Right lobe of liver (tissue), 6 donors: ENCODE measurements at regions not wholly inside any gene's neighbourhood (a gene's known extent, or its start where the extent isn't known, plus 50 kb on each side); places are given as distances from the start of the nearest gene placed in this dataset.

Experiments used
- ATAC-seq, 4 donors: fragments of 200-7000 bp; cut with Tn5 transposase; one replicate each; pipeline ENCODE4 v1.9.1; 2020; ENCODE audit warnings: mild to moderate bottlenecking in 4 of 4, moderate library complexity in 4 of 4
- DNase-seq, 3 donors: peaks; one replicate each; pipeline ENCODE4 v3.0.0-alpha.2; 2020
- H3K27ac ChIP-seq, 3 donors: fragments of 200-600 bp; one replicate each; pipeline ENCODE4 v1.8.0; 2022
- H3K27me3 ChIP-seq, 2 donors: fragments of 200-600 bp; one replicate each; pipeline ENCODE4 v1.8.0; 2022
- H3K36me3 ChIP-seq, 4 donors: fragments of 200-600 bp; sonication (generic) in 1 of 4; one replicate each; pipeline versions ENCODE4 v1.5.1 to v1.8.0; 2017 to 2022; ENCODE audit warnings: control low read depth in 1 of 4
- H3K4me1 ChIP-seq, 4 donors: fragments of 200-600 bp; sonication (generic) in 1 of 4; one replicate each; pipeline versions ENCODE4 v1.5.1 to v1.8.0; 2017 to 2022; ENCODE audit warnings: control low read depth in 1 of 4
- H3K4me3 ChIP-seq, 3 donors: fragments of 200-600 bp; one replicate each; pipeline ENCODE4 v1.8.0; 2022
- H3K9me3 ChIP-seq, 4 donors: fragments of 200-600 bp; sonication (generic) in 1 of 4; one replicate each; pipeline versions ENCODE4 v1.5.1 to v1.8.0; 2017 to 2022; ENCODE audit warnings: control low read depth in 1 of 4
- POLR2A ChIP-seq: fragments of 450-650 bp; IDR thresholded peaks from one replicate; pipeline ENCODE4 v1.6.1; 2017; ENCODE audit warnings: antibody characterized with exemption, mild to moderate bottlenecking
- WGBS: methylation state at CpG from one replicate; pipeline ENCODE4 v1.1.6; 2018; ENCODE audit warnings: low coverage, low lambda C conversion rate; ENCODE audit not compliant: insufficient coverage; ENCODE audit errors: missing lambda C conversion rate; 5-methylcytosine and 5-hydroxymethylcytosine counted together
- intact Hi-C, 2 donors: fragments of 100-400 bp; cut with DNase I; formaldehyde crosslinking; loops; one replicate each; pipeline versions ENCODE4 v1.11.2 to v1.14.1; 2022
- TF ChIP-seq, protein P1 (sequence below), 4 donors: fragments of 200-600 bp in 3 of 4; fragments of 450-650 bp in 1 of 4; IDR thresholded peaks; one replicate each; pipeline versions ENCODE4 v1.5.1 to v1.8.0; 2016 to 2022; ENCODE audit warnings: antibody characterized with exemption in 4 of 4, mild to moderate bottlenecking in 2 of 4
- donor health status: DM: no; HTN: yes; CAD: no.
- donor health status: DM: no; HTN: no; CAD: no.
- donor health status: DM: no; HTN: no; CAD: no.
- donor health status: DM: no; HTN: yes; CAD: no.
- donor health status: DM: no; HTN: yes; CAD: no.

DNA sequence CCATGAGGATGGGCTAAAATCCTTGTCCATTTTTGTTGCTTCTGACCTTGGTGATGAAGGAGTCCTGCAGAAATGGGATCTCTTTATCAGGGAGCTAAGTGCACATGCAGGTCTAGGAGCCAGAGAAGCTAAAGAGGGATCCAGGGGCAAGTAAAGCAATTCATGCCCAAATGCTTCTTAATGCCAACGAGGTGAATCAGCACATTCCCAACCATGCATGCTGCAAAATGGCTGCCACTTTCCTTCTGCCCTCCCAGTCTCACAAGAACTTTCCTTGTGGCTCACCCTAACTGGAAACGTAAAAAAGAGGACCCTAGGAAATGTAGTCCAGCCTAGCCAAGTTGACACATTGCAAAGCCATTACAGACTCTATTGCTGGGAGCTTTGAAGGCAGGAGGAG lies 298.4 kb downstream of the MAFB start:
- H3K27me3 ChIP-seq = no peaks in the 10 kb centered on the region
- WGBS = 50% methylated on average over 2 of the region's 2 CpGs
- intact Hi-C loops = no loop called here
- no peak overlapping the region for H3K27ac ChIP-seq
- ATAC-seq = no peak
- TF ChIP-seq, protein P1, sequence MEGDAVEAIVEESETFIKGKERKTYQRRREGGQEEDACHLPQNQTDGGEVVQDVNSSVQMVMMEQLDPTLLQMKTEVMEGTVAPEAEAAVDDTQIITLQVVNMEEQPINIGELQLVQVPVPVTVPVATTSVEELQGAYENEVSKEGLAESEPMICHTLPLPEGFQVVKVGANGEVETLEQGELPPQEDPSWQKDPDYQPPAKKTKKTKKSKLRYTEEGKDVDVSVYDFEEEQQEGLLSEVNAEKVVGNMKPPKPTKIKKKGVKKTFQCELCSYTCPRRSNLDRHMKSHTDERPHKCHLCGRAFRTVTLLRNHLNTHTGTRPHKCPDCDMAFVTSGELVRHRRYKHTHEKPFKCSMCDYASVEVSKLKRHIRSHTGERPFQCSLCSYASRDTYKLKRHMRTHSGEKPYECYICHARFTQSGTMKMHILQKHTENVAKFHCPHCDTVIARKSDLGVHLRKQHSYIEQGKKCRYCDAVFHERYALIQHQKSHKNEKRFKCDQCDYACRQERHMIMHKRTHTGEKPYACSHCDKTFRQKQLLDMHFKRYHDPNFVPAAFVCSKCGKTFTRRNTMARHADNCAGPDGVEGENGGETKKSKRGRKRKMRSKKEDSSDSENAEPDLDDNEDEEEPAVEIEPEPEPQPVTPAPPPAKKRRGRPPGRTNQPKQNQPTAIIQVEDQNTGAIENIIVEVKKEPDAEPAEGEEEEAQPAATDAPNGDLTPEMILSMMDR (IDR thresholded peaks at IDR 0.05) = no peak
- TF ChIP-seq POLR2A = no peak
- no peaks in the 10 kb centered on the region for H3K9me3 ChIP-seq
- no peak for DNase-seq
- no peaks in the 10 kb centered on the region for H3K36me3 ChIP-seq
- H3K4me1 ChIP-seq = no peaks in the 10 kb centered on the region
- H3K4me3 ChIP-seq = no peak overlapping the region

DNA sequence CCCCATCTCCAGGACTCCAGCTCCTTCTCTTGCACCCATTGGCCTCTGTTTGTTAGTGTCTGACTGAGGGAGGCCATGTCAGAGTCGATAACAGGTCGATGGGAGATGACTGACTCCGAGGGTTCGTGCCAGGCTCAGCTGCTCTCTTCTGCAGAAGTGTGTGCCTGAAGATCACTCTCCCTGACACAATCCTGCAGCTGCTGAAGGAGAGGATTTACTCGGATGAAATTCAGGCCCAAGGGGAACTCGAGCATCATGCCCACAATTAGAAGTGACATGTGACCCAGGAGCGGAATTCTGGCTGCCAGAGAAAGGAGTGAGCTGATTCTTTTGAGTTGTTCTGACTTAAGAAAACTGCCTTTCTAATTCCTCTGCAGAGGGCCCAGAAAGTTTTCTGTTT lies 318.2 kb downstream of the MAFB start:
- ATAC-seq (no peak), DNase-seq (no peak)
- Histone ChIP-seq H3K4me1 (no peaks in the 10 kb centered on the region), H3K9me3 (no peaks in the 10 kb centered on the region), H3K27me3 (no peaks in the 10 kb centered on the region), H3K27ac (no peak overlapping the region), H3K4me3 (no peak overlapping the region), H3K36me3 (no peaks in the 10 kb centered on the region)
- intact Hi-C loops = no loop called here
- WGBS = 34% methylated on average over 3 of the region's 7 CpGs
- TF ChIP-seq POLR2A = no peak
- TF ChIP-seq, protein P1 (IDR thresholded peaks at IDR 0.05) = no peak

DNA sequence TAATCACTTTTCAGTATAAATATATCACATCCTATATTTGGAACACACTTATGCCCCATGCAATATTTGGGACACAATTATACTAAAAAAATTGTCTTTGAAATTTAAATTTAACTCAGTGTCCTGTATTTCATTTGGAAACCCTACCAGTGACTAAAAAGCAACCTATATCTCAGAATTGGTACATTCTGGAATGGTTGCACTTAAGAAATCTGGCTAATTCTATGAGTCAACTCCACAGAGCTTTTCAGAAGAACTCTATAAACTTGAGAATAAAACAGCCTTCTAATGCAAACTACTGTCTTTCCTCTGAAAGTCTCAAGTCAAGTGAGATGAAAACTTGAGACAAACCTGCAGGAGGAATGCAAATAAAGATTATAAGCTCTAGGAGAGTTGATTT lies 320.2 kb downstream of the MAFB start:
- no peak for ATAC-seq
- Histone ChIP-seq H3K4me1 (no peaks in the 10 kb centered on the region), H3K9me3 (no peaks in the 10 kb centered on the region), H3K4me3 (no peak overlapping the region), H3K27ac (no peak overlapping the region), H3K27me3 (no peaks in the 10 kb centered on the region), H3K36me3 (no peaks in the 10 kb centered on the region)
- TF ChIP-seq POLR2A = no peak
- TF ChIP-seq, protein P1 (IDR thresholded peaks at IDR 0.05) = no peak
- intact Hi-C loops = no loop called here
- no peak for DNase-seq

DNA sequence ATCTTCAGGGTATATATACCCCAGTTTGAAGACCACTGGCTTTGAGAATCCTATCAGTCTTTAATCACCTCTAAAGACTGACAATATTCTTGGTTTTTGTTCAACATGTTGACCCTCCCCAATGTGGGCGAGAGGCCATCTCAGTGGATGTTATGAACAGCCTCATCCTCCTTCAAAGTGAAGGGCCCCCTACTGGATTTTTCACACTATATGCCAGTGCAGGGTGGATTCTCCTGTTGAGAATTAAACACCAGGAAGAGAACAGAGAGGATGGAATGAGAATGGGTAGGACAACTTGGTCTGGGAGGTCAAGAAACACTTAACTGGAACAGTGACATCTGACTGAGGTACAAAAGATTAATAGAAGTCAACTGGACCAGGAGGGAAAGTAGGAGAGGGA lies 327.1 kb downstream of the MAFB start:
- H3K9me3 ChIP-seq = no peaks in the 10 kb centered on the region
- 40% methylated on average over 1 of the region's 1 CpG for WGBS
- DNase-seq (no peak), ATAC-seq (no peak)
- H3K27me3 ChIP-seq = no peaks in the 10 kb centered on the region
- no peaks in the 10 kb centered on the region for H3K4me1 ChIP-seq
- no peak overlapping the region for H3K4me3 ChIP-seq
- no peak overlapping the region for H3K27ac ChIP-seq
- intact Hi-C loops = no loop called here
- no peaks in the 10 kb centered on the region for H3K36me3 ChIP-seq
- TF ChIP-seq, protein P1 (IDR thresholded peaks at IDR 0.05) = no peak
- TF ChIP-seq POLR2A = no peak

DNA sequence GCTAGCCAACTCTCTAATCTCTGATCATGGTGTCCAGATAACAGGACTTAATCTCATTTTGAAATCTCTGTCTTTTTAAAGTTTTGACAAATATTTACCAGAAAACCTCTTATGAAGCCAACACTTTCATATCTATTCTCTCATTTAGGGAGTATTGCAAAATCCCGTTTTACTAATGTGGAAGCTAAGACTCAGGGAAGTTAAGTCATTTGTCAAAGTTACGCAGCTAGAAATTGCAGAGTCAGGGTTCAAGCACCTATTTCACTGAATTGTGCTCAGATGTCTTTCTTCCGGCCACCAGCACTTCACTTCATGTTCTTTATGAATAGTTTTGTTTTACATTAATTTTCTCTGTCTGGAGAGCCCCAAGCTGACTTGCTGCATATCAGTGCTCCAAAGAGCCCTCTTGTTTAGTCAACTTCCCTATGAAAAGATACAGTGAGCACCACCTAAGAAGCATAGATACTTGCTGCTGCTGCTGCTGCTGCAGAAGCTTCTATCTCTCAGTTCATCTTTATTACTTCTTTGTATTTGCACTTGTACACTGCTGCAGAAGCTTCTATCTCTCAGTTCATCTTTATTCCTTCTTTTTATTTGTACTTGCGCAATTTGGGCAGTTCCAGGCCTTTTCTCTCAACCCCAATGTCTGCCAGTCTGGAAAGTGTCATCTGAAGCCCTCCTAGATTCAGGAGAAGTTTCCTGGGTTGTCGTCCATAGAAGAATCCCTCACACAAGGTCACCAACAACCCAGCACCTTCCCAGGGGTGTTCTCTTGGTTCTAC lies 329.7 kb downstream of the MAFB start:
- no peak for DNase-seq
- no peaks in the 10 kb centered on the region for H3K36me3 ChIP-seq
- H3K4me3 ChIP-seq = no peak overlapping the region
- H3K27ac ChIP-seq = no peak overlapping the region
- no peaks in the 10 kb centered on the region for H3K9me3 ChIP-seq
- peak in 2 of 4 donors; percentile 38 to 51 for ATAC-seq
- no peaks in the 10 kb centered on the region for H3K27me3 ChIP-seq
- no peak for TF ChIP-seq POLR2A
- TF ChIP-seq, protein P1 (IDR thresholded peaks at IDR 0.05) = no peak
- WGBS = 70% methylated on average over 5 of the region's 5 CpGs
- H3K4me1 ChIP-seq = no peaks in the 10 kb centered on the region
- intact Hi-C loops = no loop called here
